ENCODE measurements at regions not wholly inside any gene's neighbourhood (a gene's known extent, or its start where the extent isn't known, plus 50 kb on each side); places are given as distances from the start of the nearest gene placed in this dataset.

DNA sequence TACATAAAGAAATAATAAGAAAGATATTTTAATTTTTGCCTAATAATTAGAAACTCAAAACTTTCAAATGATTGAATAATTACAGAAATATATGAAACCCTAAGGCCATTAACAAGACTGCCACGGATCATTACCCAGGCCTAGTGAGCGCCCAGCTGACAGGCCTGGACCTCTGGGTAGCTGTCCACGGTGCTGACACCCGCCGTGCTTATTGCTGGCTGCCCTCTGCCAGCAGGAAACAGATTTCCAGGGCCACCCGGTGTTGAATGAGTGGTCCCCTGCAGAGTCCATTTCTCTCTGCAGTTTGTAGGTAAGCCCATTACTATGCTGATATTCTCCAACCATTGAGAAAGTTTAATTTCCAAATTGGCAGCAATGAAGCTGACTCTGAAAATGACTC lies 254.4 kb upstream of the GJB5 start:
- TF ChIP-seq EZH2 (IDR thresholded peaks at IDR 0.05; ENCODE audit: borderline replicate concordance) (no peak), EZH2phosphoT487 (IDR thresholded peaks at IDR 0.05; ENCODE audit: low read depth, severe bottlenecking, unreplicated experiment) (no peak)

All from hepatocyte (in vitro differentiated cells).